GM12872 (cell line): ENCODE measurements at regions not wholly inside any gene's neighbourhood (a gene's known extent, or its start where the extent isn't known, plus 50 kb on each side); places are given as distances from the start of the nearest gene placed in this dataset.

ENCODE experiments used
- CTCF ChIP-seq: IDR thresholded peaks from 3 replicates; pipeline ENCODE4 v1.5.1; 2011; ENCODE audit warnings: low read depth, mild to moderate bottlenecking, low read length, moderate library complexity; ENCODE audit not compliant: insufficient read depth

- TF ChIP-seq CTCF = no peak
Observed at GRCh38 chr2:180327185-180327584, 320.1 kb upstream of the CWC22 start.

- TF ChIP-seq CTCF = no peak
Observed at GRCh38 chr2:180325416-180326120, 318.5 kb upstream of the CWC22 start.

GRCh38 chr2:180324182-180324581 lies 317.1 kb upstream of the CWC22 start:
- TF ChIP-seq CTCF = no peak

GRCh38 chr2:180322781-180323180 lies 315.7 kb upstream of the CWC22 start:
- TF ChIP-seq CTCF = no peak

- no peak for TF ChIP-seq CTCF
Observed at GRCh38 chr2:180319586-180320405, 312.7 kb upstream of the CWC22 start.

GRCh38 chr2:180314086-180314485 lies 307.0 kb upstream of the CWC22 start:
- TF ChIP-seq CTCF = no peak

- TF ChIP-seq CTCF = no peak
Observed at GRCh38 chr2:180312542-180312941, 305.4 kb upstream of the CWC22 start.
